ENCODE measurements at regions not wholly inside any gene's neighbourhood (a gene's known extent, or its start where the extent isn't known, plus 50 kb on each side); places are given as distances from the start of the nearest gene placed in this dataset.

- TF ChIP-seq MATR3 (CRISPR knock-in tag; IDR thresholded peaks at IDR 0.05) (no peak), NBN (conservative IDR thresholded peaks at IDR 0.05) (no peak), TCF7L2 (IDR thresholded peaks at IDR 0.05; ENCODE audit: low read depth, low read length) (no peak), POLR2AphosphoS5 (IDR thresholded peaks at IDR 0.05; ENCODE audit: low read depth, low read length) (no peak), CTCF (CRISPR knock-in tag; IDR thresholded peaks at IDR 0.05) (no peak), HMG20A (CRISPR knock-in tag; IDR thresholded peaks at IDR 0.05; ENCODE audit: borderline replicate concordance) (no peak), HCFC1 (IDR thresholded peaks at IDR 0.05; ENCODE audit: low read depth, low read length) (no peak), CHD2 (IDR thresholded peaks at IDR 0.05; ENCODE audit: low read depth, low read length) (no peak), RBM22 (optimal IDR thresholded peaks at IDR 0.05; ENCODE audit: low read length) (no peak), MAFF (IDR thresholded peaks at IDR 0.05; ENCODE audit: low read depth, low read length) (no peak), RBFOX2 (IDR thresholded peaks at IDR 0.05; ENCODE audit: low read depth, low read length) (no peak), SRF (IDR thresholded peaks at IDR 0.05; ENCODE audit: low read depth, low read length) (no peak)
These were observed 113.5 kb upstream of the TMEM18 start for GRCh38 chr2:790634-791245.
